HCT116 (cell line): ENCODE measurements at regions not wholly inside any gene's neighbourhood (a gene's known extent, or its start where the extent isn't known, plus 50 kb on each side); places are given as distances from the start of the nearest gene placed in this dataset.

Experiments used
- ATAC-seq: fragments of 200-7000 bp; cut with Tn5 transposase; 2 replicates; pipeline ENCODE4 v1.9.1; 2020; ENCODE audit warnings: mild to moderate bottlenecking, moderate library complexity
- BruUV-seq: library from RNA; stranded (reverse); fragments of 400-500 nt; replicated peaks from 2 replicates; lab custom pipeline; 2021; lab: Mats Ljungman, UMichigan
- CTCF ChIA-PET: fragments of 300-600 bp; sonication (Branson Sonifier 250); formaldehyde crosslinking; loops from one replicate; lab custom pipeline; 2021; ENCODE audit warnings: antibody characterized with exemption; lab: Charles Lee
- POLR2A ChIA-PET: fragments of 300-600, 350-600 bp; sonication (Branson Sonifier 250); formaldehyde crosslinking; loops from one replicate; lab custom pipeline; 2021; ENCODE audit warnings: antibody characterized with exemption; lab: Charles Lee
- RAD21 ChIA-PET, 2 experiments: fragments of 300-600 bp; sonication (Branson Sonifier 250); formaldehyde crosslinking; loops; one replicate each; lab custom pipeline; 2023; ENCODE audit warnings: low total read pairs in 2 of 2; ENCODE audit not compliant: uncharacterized antibody in 2 of 2, unreplicated experiment in 2 of 2, low non-redundant PET in 1 of 2; lab: Charles Lee
- DNase-seq: peaks from one replicate; pipeline ENCODE4 v3.0.0-alpha.2; 2010; ENCODE audit warnings: low read depth, low spot score
- H2AFZ ChIP-seq: fragments of 200-600 bp; shearing (Covaris generic), sonication (generic); 2 replicates; pipeline ENCODE4 v1.6.1; 2017; ENCODE audit warnings: low read depth, mixed run types, mixed read lengths, antibody characterized with exemption, low read length; ENCODE audit not compliant: poor library complexity, severe bottlenecking
- H3K27ac ChIP-seq: 2 replicates; pipeline ENCODE4 v1.5.1; 2012; ENCODE audit warnings: low read depth, low read length
- H3K27me3 ChIP-seq: fragments of 200-600 bp; sonication (generic); 2 replicates; pipeline ENCODE4 v1.6.1; 2016; ENCODE audit warnings: mixed run types, low read length, mixed read lengths; ENCODE audit not compliant: insufficient read depth
- H3K36me3 ChIP-seq, 2 experiments: fragments of 200-500 bp in 1 of 2; fragments of 200-600 bp in 1 of 2; sonication (Bioruptor generic) in 1 of 2; sonication (generic) in 1 of 2; 2 replicates each; pipeline versions ENCODE4 v1.5.1 to v1.6.1; 2014 to 2016; ENCODE audit warnings: low read length in 2 of 2, inconsistent platforms in 1 of 2, mixed read lengths in 1 of 2, mixed run types in 1 of 2; ENCODE audit not compliant: insufficient read depth in 2 of 2, control insufficient read depth in 1 of 2
- H3K4me1 ChIP-seq, 2 experiments: fragments of 200-600 bp in 1 of 2; sonication (generic) in 1 of 2; 2 replicates each; pipeline versions ENCODE4 v1.5.1 to v1.6.1; 2012 to 2017; ENCODE audit warnings: low read length in 2 of 2, inconsistent platforms in 1 of 2, mild to moderate bottlenecking in 1 of 2, mixed read lengths in 1 of 2, mixed run types in 1 of 2, moderate library complexity in 1 of 2; ENCODE audit not compliant: insufficient read depth in 2 of 2, control insufficient read depth in 1 of 2
- H3K4me2 ChIP-seq: fragments of 200-600 bp; sonication (generic); 2 replicates; pipeline ENCODE4 v1.6.1; 2017; ENCODE audit warnings: mixed run types, low read length, mixed read lengths
- H3K4me3 ChIP-seq, 2 experiments: fragments of 200-600 bp in 1 of 2; sonication (generic) in 1 of 2; replicated peaks in 1 of 2; 2 replicates each; pipeline ENCODE4 v1.5.1; 2011 to 2016; ENCODE audit warnings: low read length in 2 of 2, control low read depth in 1 of 2, low read depth in 1 of 2, mild to moderate bottlenecking in 1 of 2, mixed read lengths in 1 of 2, mixed run types in 1 of 2
- H3K79me2 ChIP-seq: fragments of 200-600 bp; sonication (generic); 2 replicates; pipeline ENCODE4 v1.6.1; 2017; ENCODE audit warnings: mild to moderate bottlenecking, mixed run types, low read length, moderate library complexity, mixed read lengths; ENCODE audit not compliant: insufficient read depth
- H3K9ac ChIP-seq: fragments of 200-600 bp; sonication (generic); 2 replicates; pipeline ENCODE4 v1.6.1; 2016; ENCODE audit warnings: low read length, mixed read lengths
- H3K9me2 ChIP-seq: fragments of 200-600 bp; sonication (generic), shearing (Covaris generic); 2 replicates; pipeline ENCODE4 v1.6.1; 2017; ENCODE audit warnings: mixed run types, mild to moderate bottlenecking, moderate library complexity; ENCODE audit not compliant: insufficient read depth
- H3K9me3 ChIP-seq, 2 experiments: fragments of 200-500 bp in 1 of 2; fragments of 200-600 bp in 1 of 2; sonication (Bioruptor generic) in 1 of 2; sonication (generic) in 1 of 2; 2 replicates each; pipeline ENCODE4 v1.6.1; 2014 to 2017; ENCODE audit warnings: low read length in 2 of 2, mixed read lengths in 2 of 2, inconsistent platforms in 1 of 2, low read depth in 1 of 2, mild to moderate bottlenecking in 1 of 2, mixed run types in 1 of 2, moderate library complexity in 1 of 2; ENCODE audit not compliant: control insufficient read depth in 1 of 2, insufficient read depth in 1 of 2
- H4K20me1 ChIP-seq: fragments of 200-600 bp; sonication (generic), shearing (Covaris generic); 2 replicates; pipeline ENCODE4 v1.6.1; 2017; ENCODE audit warnings: mixed run types, mild to moderate bottlenecking, moderate library complexity; ENCODE audit not compliant: insufficient read depth
- ATF3 ChIP-seq: IDR thresholded peaks from 2 replicates; pipeline ENCODE4 v1.6.1; 2012
- CBX3 ChIP-seq: IDR thresholded peaks from 2 replicates; pipeline ENCODE4 v1.6.1; 2012; ENCODE audit warnings: low read depth
- CEBPB ChIP-seq: IDR thresholded peaks from 2 replicates; pipeline ENCODE4 v1.6.1; 2012; ENCODE audit warnings: low read depth
- CTCF ChIP-seq, 3 experiments: fragments of 200-600 bp in 1 of 3; sonication (generic) in 1 of 3; IDR thresholded peaks in 2 of 3; conservative IDR thresholded peaks in 1 of 3; 2 replicates each; pipeline ENCODE4 v1.5.1; 2012 to 2017; ENCODE audit warnings: low read depth in 2 of 3, low read length in 2 of 3, antibody characterized with exemption in 1 of 3, borderline replicate concordance in 1 of 3, control low read depth in 1 of 3, mild to moderate bottlenecking in 1 of 3, mixed read lengths in 1 of 3, mixed run types in 1 of 3, moderate library complexity in 1 of 3; ENCODE audit not compliant: insufficient read depth in 1 of 3
- EGR1 ChIP-seq: IDR thresholded peaks from 2 replicates; pipeline ENCODE4 v1.6.1; 2012; ENCODE audit warnings: low read depth
- ELF1 ChIP-seq: IDR thresholded peaks from 2 replicates; pipeline ENCODE4 v1.6.1; 2012; ENCODE audit warnings: low read depth, borderline replicate concordance
- EZH2 ChIP-seq: fragments of 200-600 bp; sonication (generic); IDR thresholded peaks from 2 replicates; pipeline ENCODE4 v1.6.1; 2017; ENCODE audit warnings: antibody characterized with exemption, mixed run types
- EZH2phosphoT487 ChIP-seq: fragments of 200-600 bp; IDR thresholded peaks from 2 replicates; pipeline ENCODE4 v1.6.1; 2018; ENCODE audit warnings: antibody characterized with exemption, borderline replicate concordance
- FOSL1 ChIP-seq: IDR thresholded peaks from 2 replicates; pipeline ENCODE4 v1.6.1; 2012; ENCODE audit warnings: low read depth
- JUND ChIP-seq: IDR thresholded peaks from 2 replicates; pipeline ENCODE4 v1.6.1; 2012
- POLR2AphosphoS5 ChIP-seq: IDR thresholded peaks from 2 replicates; pipeline ENCODE4 v1.6.1; 2011; ENCODE audit warnings: mild to moderate bottlenecking, low read depth, low read length, moderate library complexity
- RAD21 ChIP-seq: IDR thresholded peaks from 2 replicates; pipeline ENCODE4 v1.6.1; 2012; ENCODE audit warnings: low read depth, mild to moderate bottlenecking
- REST ChIP-seq: IDR thresholded peaks from 2 replicates; pipeline ENCODE4 v1.6.1; 2012; ENCODE audit warnings: low read depth
- SP1 ChIP-seq: IDR thresholded peaks from 2 replicates; pipeline ENCODE4 v1.6.1; 2012; ENCODE audit warnings: low read depth
- SRF ChIP-seq: IDR thresholded peaks from 2 replicates; pipeline ENCODE4 v1.6.1; 2012; ENCODE audit warnings: low read depth
- TCF7L2 ChIP-seq: IDR thresholded peaks from 2 replicates; pipeline ENCODE4 v1.7.0; 2011; ENCODE audit warnings: borderline replicate concordance, inconsistent platforms; ENCODE audit not compliant: insufficient read depth, insufficient read length; ENCODE audit errors: extremely low read depth
- YY1 ChIP-seq: IDR thresholded peaks from 2 replicates; pipeline ENCODE4 v1.6.1; 2011; ENCODE audit warnings: low read length, low read depth, moderate library complexity, mild to moderate bottlenecking; ENCODE audit not compliant: insufficient replicate concordance; ENCODE audit errors: extremely low read depth
- ZBTB33 ChIP-seq: IDR thresholded peaks from 2 replicates; pipeline ENCODE4 v1.6.1; 2011; ENCODE audit warnings: mild to moderate bottlenecking, low read length, moderate library complexity; ENCODE audit not compliant: insufficient replicate concordance; ENCODE audit errors: extremely low read depth
- ZFX ChIP-seq: fragments of 450-650 bp; IDR thresholded peaks from 2 replicates; pipeline ENCODE4 v1.6.1; 2017
- ZNF274 ChIP-seq: fragments of 200-500 bp; sonication (Bioruptor generic); IDR thresholded peaks from 2 replicates; pipeline ENCODE4 v1.6.1; 2014; ENCODE audit warnings: mild to moderate bottlenecking, low read depth, low read length, inconsistent platforms
- intact Hi-C: fragments of 100-400 bp; cut with micrococcal nuclease; formaldehyde crosslinking; loops from 2 replicates; pipeline ENCODE4 v1.10.0; 2022

- RAD21 ChIA-PET = no interaction called here
Observed at GRCh38 chr16:9399573-9399972, 308.1 kb downstream of the HAPSTR1 start.

More at GRCh38 chr16:9399573-9399972, 308.1 kb downstream of the HAPSTR1 start:
- TF ChIP-seq FOSL1 = no peak
- no peak for TF ChIP-seq ZFX
- no peak for TF ChIP-seq ELF1
- TF ChIP-seq EZH2 = no peak
- no peak for TF ChIP-seq CBX3
- TF ChIP-seq POLR2AphosphoS5 = no peak
- TF ChIP-seq EZH2phosphoT487 = no peak
- TF ChIP-seq REST = no peak
- TF ChIP-seq JUND = no peak
- TF ChIP-seq SRF = no peak
- no peak for TF ChIP-seq RAD21
- TF ChIP-seq CTCF (IDR thresholded peaks at IDR 0.05 in 2 of 3, conservative IDR thresholded peaks at IDR 0.05 in 1 of 3; ENCODE audit: borderline replicate concordance in 1 of 3, insufficient read depth in 1 of 3, low read depth in 2 of 3, low read length in 2 of 3) = no peak
- TF ChIP-seq ATF3 = no peak
- no peak for TF ChIP-seq ZNF274
- TF ChIP-seq ZBTB33 = no peak
- TF ChIP-seq CEBPB = no peak
- TF ChIP-seq YY1 = no peak
- TF ChIP-seq SP1 = no peak
- TF ChIP-seq EGR1 = no peak
- no peak for TF ChIP-seq TCF7L2
- no peak for ATAC-seq
- Histone ChIP-seq H3K27me3 (peaks cover 12% of the 10 kb centered on the region), H3K9ac (no peak overlapping the region), H3K36me3 (no peaks in the 10 kb centered on the region), H3K4me1 (no peaks in the 10 kb centered on the region), H3K9me2 (no peaks in the 10 kb centered on the region), H3K27ac (no peak overlapping the region), H3K79me2 (no peaks in the 10 kb centered on the region), H2AFZ (no peak overlapping the region), H3K9me3 (no peaks in the 10 kb centered on the region), H4K20me1 (no peaks in the 10 kb centered on the region), H3K4me2 (no peak overlapping the region), H3K4me3 (no peak overlapping the region)
- CTCF ChIA-PET = no interaction called here
- no TSS peak for BruUV-seq
- POLR2A ChIA-PET = no interaction called here
- DNase-seq = no peak
- intact Hi-C loops = no loop called here
